ENCODE measurements at regions not wholly inside any gene's neighbourhood (a gene's known extent, or its start where the extent isn't known, plus 50 kb on each side); places are given as distances from the start of the nearest gene placed in this dataset.

GRCh38 chr12:115667116-115667515, 610.4 kb downstream of the MED13L start:
- TF ChIP-seq SUZ12 (IDR thresholded peaks at IDR 0.05; ENCODE audit: extremely low read depth, insufficient read depth, insufficient read length), result no peak
- no peak for TF ChIP-seq ZNF274 (IDR thresholded peaks at IDR 0.05; ENCODE audit: low read depth, low read length)

Data from NT2/D1 (cell line).